HUDEP-2 (cell line): ENCODE measurements at regions not wholly inside any gene's neighbourhood (a gene's known extent, or its start where the extent isn't known, plus 50 kb on each side); places are given as distances from the start of the nearest gene placed in this dataset.

ENCODE experiments used
- DNase-seq, 76 experiments: peaks; one replicate each; lab custom pipeline; 2025; ENCODE audit not compliant: unreplicated experiment in 76 of 76; lab: John Stamatoyannopoulos, UW

- no peak for DNase-seq
Observed at GRCh38 chr7:57245206-57245605, 113.0 kb upstream of the ZNF479 start.

- no peak for DNase-seq
Observed at GRCh38 chr7:57250801-57251200, 118.6 kb upstream of the ZNF479 start.

GRCh38 chr7:57256637-57257375, 124.6 kb upstream of the ZNF479 start:
- DNase-seq: no peak

GRCh38 chr7:57274535-57275283, 142.5 kb upstream of the ZNF479 start:
- DNase-seq: no peak

GRCh38 chr7:57300747-57301146, 149.2 kb upstream of the ZNF716 start:
- DNase-seq: no peak

- DNase-seq: no peak
Observed at GRCh38 chr7:57305192-57305748, 144.7 kb upstream of the ZNF716 start.

- peak in 2 of 76 experiments; percentile 0 to 1 for DNase-seq
Observed at GRCh38 chr7:57308631-57309408, 141.2 kb upstream of the ZNF716 start.

- no peak for DNase-seq
Observed at GRCh38 chr7:57327081-57327480, 122.9 kb upstream of the ZNF716 start.

- DNase-seq: no peak
Observed at GRCh38 chr7:57328457-57328856, 121.5 kb upstream of the ZNF716 start.

GRCh38 chr7:57328963-57329362, 121.0 kb upstream of the ZNF716 start:
- DNase-seq: no peak

GRCh38 chr7:57339198-57339944, 110.6 kb upstream of the ZNF716 start:
- no peak for DNase-seq

GRCh38 chr7:57342954-57343353, 107.0 kb upstream of the ZNF716 start:
- DNase-seq: no peak

- no peak for DNase-seq
Observed at GRCh38 chr7:57343901-57344622, 105.9 kb upstream of the ZNF716 start.

- DNase-seq: no peak
Observed at GRCh38 chr7:57344957-57345356, 105.0 kb upstream of the ZNF716 start.

GRCh38 chr7:57348646-57349269, 101.2 kb upstream of the ZNF716 start:
- DNase-seq: no peak

GRCh38 chr7:57354195-57354594, 95.8 kb upstream of the ZNF716 start:
- DNase-seq: no peak

- DNase-seq: no peak
Observed at GRCh38 chr7:57354679-57355338, 95.2 kb upstream of the ZNF716 start.

- no peak for DNase-seq
Observed at GRCh38 chr7:57361406-57361805, 88.6 kb upstream of the ZNF716 start.

- DNase-seq: no peak
Observed at GRCh38 chr7:57362868-57363267, 87.1 kb upstream of the ZNF716 start.
